T-cell (primary cell): ENCODE measurements at regions not wholly inside any gene's neighbourhood (a gene's known extent, or its start where the extent isn't known, plus 50 kb on each side); places are given as distances from the start of the nearest gene placed in this dataset.
A peak's percentile ranks its signal among the peaks of the same experiment; 100 is the strongest.

Experiments used
- ATAC-seq, 4 experiments: fragments of 200-7000 bp in 3 of 4; fragments of 150-1000 bp in 1 of 4; cut with Tn5 transposase; replicated peaks in 1 of 4; 1 replicate in 3 of 4; 2 replicates in 1 of 4; pipeline ENCODE4 v1.10.0; 2021; ENCODE audit warnings: moderate library complexity in 3 of 4, mild to moderate bottlenecking in 2 of 4, moderate number of reproducible peaks in 1 of 4
- CTCF ChIA-PET, 2 donors: fragments of 300-600 bp; sonication (Branson Sonifier 250); formaldehyde crosslinking; loops; one replicate each; lab custom pipeline; 2022; ENCODE audit warnings: antibody characterized with exemption in 2 of 2; lab: Charles Lee
- POLR2A ChIA-PET, 2 donors: fragments of 300-600 bp; sonication (Branson Sonifier 250); formaldehyde crosslinking; loops; one replicate each; lab custom pipeline; 2022; ENCODE audit warnings: antibody characterized with exemption in 2 of 2; lab: Charles Lee
- DNase-seq, 35 experiments: peaks; one replicate each; pipeline versions ENCODE4 v3.0.0 to v3.0.0-alpha.2; 2013 to 2023
- H3K27ac ChIP-seq: one replicate; pipeline ENCODE4 v1.5.1; 2013; ENCODE audit warnings: low read length
- H3K27me3 ChIP-seq, 2 experiments: replicated peaks in 1 of 2; 1 replicate in 1 of 2; 2 replicates in 1 of 2; pipeline versions ENCODE4 v1.6.1 to v1.7.0; 2013; ENCODE audit warnings: low read length in 1 of 2, mixed read lengths in 1 of 2; ENCODE audit not compliant: control insufficient read depth in 2 of 2, insufficient read depth in 2 of 2; ENCODE audit errors: extremely low read depth in 1 of 2
- H3K36me3 ChIP-seq, 2 donors: 1 replicate in 1 of 2; 2 replicates in 1 of 2; pipeline versions ENCODE4 v1.6.1 to v1.7.0; 2013; ENCODE audit warnings: low read length in 1 of 2; ENCODE audit not compliant: control insufficient read depth in 2 of 2, insufficient read depth in 1 of 2; ENCODE audit errors: extremely low read depth in 1 of 2
- H3K4me1 ChIP-seq, 2 experiments: 1 replicate in 1 of 2; 2 replicates in 1 of 2; pipeline versions ENCODE4 v1.6.1 to v1.7.0; 2013; ENCODE audit warnings: low read length in 2 of 2, mixed read lengths in 1 of 2; ENCODE audit not compliant: insufficient read depth in 2 of 2, control insufficient read depth in 1 of 2; ENCODE audit errors: extremely low read depth in 1 of 2
- H3K4me3 ChIP-seq, 2 donors: 1 replicate in 1 of 2; 2 replicates in 1 of 2; pipeline versions ENCODE4 v1.5.1 to v1.7.0; 2013; ENCODE audit warnings: mild to moderate bottlenecking in 2 of 2, low read length in 1 of 2, moderate library complexity in 1 of 2; ENCODE audit not compliant: control insufficient read depth in 1 of 2; ENCODE audit errors: extremely low read depth in 1 of 2
- H3K9me3 ChIP-seq: 2 replicates; pipeline ENCODE4 v1.7.0; 2013
- H3K27ac Mint-ChIP-seq, 2 donors: one replicate each; pipeline ENCODE4 v1.8.0; 2020 to 2021; ENCODE audit warnings: mild to moderate bottlenecking in 2 of 2, mixed read lengths in 2 of 2
- H3K27me3 Mint-ChIP-seq, 2 donors: one replicate each; pipeline ENCODE4 v1.8.0; 2021 to 2022; ENCODE audit warnings: mixed read lengths in 2 of 2
- H3K36me3 Mint-ChIP-seq: one replicate; pipeline ENCODE4 v1.8.0; 2021; ENCODE audit warnings: mixed read lengths
- H3K4me1 Mint-ChIP-seq, 3 donors: one replicate each; pipeline ENCODE4 v1.8.0; 2020 to 2022; ENCODE audit warnings: mixed read lengths in 3 of 3, mild to moderate bottlenecking in 1 of 3
- H3K4me3 Mint-ChIP-seq, 3 donors: one replicate each; pipeline ENCODE4 v1.8.0; 2020 to 2022; ENCODE audit warnings: mild to moderate bottlenecking in 3 of 3, mixed read lengths in 3 of 3, moderate library complexity in 3 of 3
- H3K9me3 Mint-ChIP-seq, 3 donors: one replicate each; pipeline ENCODE4 v1.8.0; 2020 to 2022; ENCODE audit warnings: mixed read lengths in 3 of 3
- WGBS: methylation state at CpG from one replicate; pipeline ENCODE4 v1.1.5; 2013; ENCODE audit warnings: missing lambda C conversion rate; ENCODE audit not compliant: insufficient coverage; 5-methylcytosine and 5-hydroxymethylcytosine counted together

- H3K27me3 ChIP-seq, result peaks cover 0 to 3% of the 10 kb centered on the region in 2 experiments
- no peak for ATAC-seq
- 7% methylated on average over 2 of the region's 3 CpGs for WGBS
- H3K9me3 ChIP-seq, result no peaks in the 10 kb centered on the region
- ChIA-PET CTCF (no interaction called here), POLR2A (no interaction called here)
- no peak overlapping the region for H3K27ac ChIP-seq
- Mint-ChIP-seq H3K9me3 (no peaks in the 10 kb centered on the region), H3K27ac (no peak overlapping the region), H3K4me3 (no peak overlapping the region), H3K4me1 (no peaks in the 10 kb centered on the region), H3K27me3 (peaks cover 5 to 12% of the 10 kb centered on the region in 2 donors), H3K36me3 (no peaks in the 10 kb centered on the region)
- no peaks in the 10 kb centered on the region for H3K4me1 ChIP-seq
- no peaks in the 10 kb centered on the region for H3K36me3 ChIP-seq
- DNase-seq, result peak in 2 of 35 experiments; percentile 2 to 7
- H3K4me3 ChIP-seq, result no peak overlapping the region
Observed at GRCh38 chr18:25832001-25832604, 258.3 kb downstream of the SS18 start.

- no peaks in the 10 kb centered on the region for H3K9me3 Mint-ChIP-seq
- no peaks in the 10 kb centered on the region for H3K9me3 ChIP-seq
- POLR2A ChIA-PET, result no interaction called here
- H3K4me3 Mint-ChIP-seq, result no peak overlapping the region
- no peaks in the 10 kb centered on the region for H3K36me3 Mint-ChIP-seq
- H3K4me1 Mint-ChIP-seq, result no peaks in the 10 kb centered on the region
- H3K27me3 Mint-ChIP-seq, result peaks cover 3 to 12% of the 10 kb centered on the region in 2 donors
- H3K36me3 ChIP-seq, result no peaks in the 10 kb centered on the region
- H3K27ac Mint-ChIP-seq, result no peak overlapping the region
- H3K27ac ChIP-seq, result no peak overlapping the region
- no peak overlapping the region for H3K4me3 ChIP-seq
- WGBS, result 100% methylated on average over 2 of the region's 5 CpGs
- no peak for DNase-seq
- CTCF ChIA-PET, result no interaction called here
- ATAC-seq, result no peak
- no peaks in the 10 kb centered on the region for H3K4me1 ChIP-seq
- H3K27me3 ChIP-seq, result no peaks in the 10 kb centered on the region
Observed at GRCh38 chr18:25831301-25831701, 259.1 kb downstream of the SS18 start.

- no peaks in the 10 kb centered on the region for H3K36me3 ChIP-seq
- Mint-ChIP-seq H3K27me3 (peaks cover 3 to 9% of the 10 kb centered on the region in 2 donors), H3K4me3 (no peak overlapping the region), H3K9me3 (no peaks in the 10 kb centered on the region), H3K36me3 (no peaks in the 10 kb centered on the region), H3K27ac (no peak overlapping the region), H3K4me1 (no peaks in the 10 kb centered on the region)
- CTCF ChIA-PET, result no interaction called here
- POLR2A ChIA-PET, result no interaction called here
- H3K4me3 ChIP-seq, result no peak overlapping the region
- H3K9me3 ChIP-seq, result no peaks in the 10 kb centered on the region
- H3K27me3 ChIP-seq, result no peaks in the 10 kb centered on the region
- 67% methylated on average over 1 of the region's 2 CpGs for WGBS
- no peak for ATAC-seq
- H3K27ac ChIP-seq, result no peak overlapping the region
- DNase-seq, result no peak
- no peaks in the 10 kb centered on the region for H3K4me1 ChIP-seq
Observed at GRCh38 chr18:25830787-25831186, 259.6 kb downstream of the SS18 start.

- Histone ChIP-seq H3K4me3 (no peak overlapping the region), H3K27me3 (no peaks in the 10 kb centered on the region), H3K27ac (no peak overlapping the region), H3K9me3 (no peaks in the 10 kb centered on the region), H3K4me1 (no peaks in the 10 kb centered on the region), H3K36me3 (no peaks in the 10 kb centered on the region)
- H3K27me3 Mint-ChIP-seq, result peaks cover 3 to 12% of the 10 kb centered on the region in 2 donors
- no peak overlapping the region for H3K27ac Mint-ChIP-seq
- CTCF ChIA-PET, result interaction anchor here in 1 of 2 donors (0.6 kb wide), 1 partner anchor 21 kb away, joined by 3 read pairs; no protein-coding TSS in a partner anchor
- no peaks in the 10 kb centered on the region for H3K9me3 Mint-ChIP-seq
- POLR2A ChIA-PET, result no interaction called here
- WGBS, result 75% methylated on average over 12 of the region's 13 CpGs
- H3K36me3 Mint-ChIP-seq, result no peaks in the 10 kb centered on the region
- H3K4me3 Mint-ChIP-seq, result no peak overlapping the region
- DNase-seq (no peak), ATAC-seq (no peak)
- H3K4me1 Mint-ChIP-seq, result no peaks in the 10 kb centered on the region
Observed at GRCh38 chr18:25827961-25828561, 262.4 kb downstream of the SS18 start.

- no peaks in the 10 kb centered on the region for H3K36me3 ChIP-seq
- Mint-ChIP-seq H3K4me3 (no peak overlapping the region), H3K9me3 (no peaks in the 10 kb centered on the region), H3K27ac (no peak overlapping the region), H3K27me3 (peaks cover 3 to 8% of the 10 kb centered on the region in 2 donors), H3K4me1 (no peaks in the 10 kb centered on the region), H3K36me3 (no peaks in the 10 kb centered on the region)
- POLR2A ChIA-PET, result no interaction called here
- CTCF ChIA-PET, result no interaction called here
- no peak for ATAC-seq
- H3K4me3 ChIP-seq, result no peak overlapping the region
- H3K4me1 ChIP-seq, result no peaks in the 10 kb centered on the region
- no peak overlapping the region for H3K27ac ChIP-seq
- H3K9me3 ChIP-seq, result no peaks in the 10 kb centered on the region
- no peak for DNase-seq
- 64% methylated on average over 2 of the region's 4 CpGs for WGBS
- H3K27me3 ChIP-seq, result no peaks in the 10 kb centered on the region
Observed at GRCh38 chr18:25827228-25827627, 263.2 kb downstream of the SS18 start.

- Histone ChIP-seq H3K27ac (no peak overlapping the region), H3K4me1 (no peaks in the 10 kb centered on the region), H3K27me3 (no peaks in the 10 kb centered on the region), H3K36me3 (no peaks in the 10 kb centered on the region), H3K4me3 (no peak overlapping the region), H3K9me3 (no peaks in the 10 kb centered on the region)
- H3K27ac Mint-ChIP-seq, result no peak overlapping the region
- POLR2A ChIA-PET, result no interaction called here
- H3K27me3 Mint-ChIP-seq, result peaks cover 3 to 10% of the 10 kb centered on the region in 2 donors
- H3K36me3 Mint-ChIP-seq, result no peaks in the 10 kb centered on the region
- ATAC-seq (no peak), DNase-seq (no peak)
- WGBS, result 82% methylated on average over 5 of the region's 5 CpGs
- H3K4me1 Mint-ChIP-seq, result no peaks in the 10 kb centered on the region
- CTCF ChIA-PET, result interaction anchor here in 1 of 2 donors (0.7 kb wide), 1 partner anchor 333 kb away, joined by 5 read pairs; no protein-coding TSS in a partner anchor
- H3K9me3 Mint-ChIP-seq, result no peaks in the 10 kb centered on the region
- H3K4me3 Mint-ChIP-seq, result no peak overlapping the region
Observed at GRCh38 chr18:25826823-25827222, 263.6 kb downstream of the SS18 start.
